GM21619 (cell line): ENCODE measurements at regions not wholly inside any gene's neighbourhood (a gene's known extent, or its start where the extent isn't known, plus 50 kb on each side); places are given as distances from the start of the nearest gene placed in this dataset.

Experiments used
- ATAC-seq: cut with Tn5 transposase; IDR thresholded peaks from one replicate; pipeline ENCODE4 v1.9.1; 2021; ENCODE audit not compliant: unreplicated experiment

DNA sequence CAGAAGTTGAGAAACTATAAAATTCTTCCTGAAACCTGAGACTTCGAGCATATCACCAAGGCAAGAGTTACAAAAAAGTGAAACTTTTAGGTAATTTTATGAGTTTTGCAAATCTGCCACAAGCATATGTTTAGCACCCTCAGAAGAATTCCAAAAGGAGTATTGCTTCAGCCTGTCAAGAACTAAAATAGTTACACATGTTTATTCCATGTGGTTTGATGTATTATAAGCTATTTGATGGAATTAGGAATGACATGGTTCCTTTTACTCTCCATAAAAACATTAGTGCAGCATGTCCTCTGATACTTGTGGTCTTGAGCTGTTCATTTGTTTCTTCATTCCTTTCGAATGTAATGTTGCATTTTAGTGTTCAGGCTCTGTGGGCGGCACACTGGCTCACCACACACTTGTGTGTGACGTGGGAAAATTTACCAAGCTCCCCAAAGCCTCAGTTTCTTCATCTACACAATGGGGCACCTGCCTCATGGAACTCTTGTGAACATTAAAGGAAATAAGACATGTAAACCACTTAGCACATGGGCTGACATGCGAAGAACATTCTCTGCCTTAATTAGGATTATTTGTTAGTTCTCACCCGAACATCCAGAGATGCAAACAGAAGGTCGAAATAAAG is 204.2 kb upstream of the FOXF1 start:
- no peak for ATAC-seq

DNA sequence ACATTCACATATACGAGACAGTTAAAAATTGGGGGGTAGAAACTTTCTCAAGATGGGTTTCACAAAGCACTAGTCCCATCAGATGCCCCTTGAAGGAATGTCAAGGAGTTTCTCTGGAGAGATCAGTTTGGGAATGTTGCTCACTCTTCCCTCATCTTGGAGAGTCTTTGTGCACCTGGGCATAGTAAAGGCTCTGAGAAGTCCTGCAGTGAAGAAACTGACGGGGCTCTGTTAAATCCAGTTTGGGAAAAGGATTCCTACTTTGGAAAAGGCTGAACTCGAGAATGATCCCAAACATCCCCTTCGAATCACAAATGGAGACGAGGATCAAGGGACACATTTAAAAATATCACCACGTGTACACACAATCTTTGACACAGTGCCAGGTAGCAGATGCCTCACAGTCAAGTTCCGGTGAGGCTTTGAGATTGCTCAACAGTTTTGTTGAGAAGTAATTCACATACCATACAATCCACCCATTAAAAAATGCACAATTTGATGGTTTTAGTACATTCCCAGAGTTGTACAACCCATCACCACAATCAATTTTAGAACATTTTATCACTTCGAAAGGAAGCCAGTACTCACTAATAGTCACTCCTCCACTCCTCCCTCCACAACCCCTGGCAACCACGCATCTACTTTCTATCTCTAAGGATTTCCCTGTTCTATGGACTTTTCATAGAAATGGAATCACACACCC is 203.4 kb upstream of the FOXF1 start:
- no peak for ATAC-seq

DNA sequence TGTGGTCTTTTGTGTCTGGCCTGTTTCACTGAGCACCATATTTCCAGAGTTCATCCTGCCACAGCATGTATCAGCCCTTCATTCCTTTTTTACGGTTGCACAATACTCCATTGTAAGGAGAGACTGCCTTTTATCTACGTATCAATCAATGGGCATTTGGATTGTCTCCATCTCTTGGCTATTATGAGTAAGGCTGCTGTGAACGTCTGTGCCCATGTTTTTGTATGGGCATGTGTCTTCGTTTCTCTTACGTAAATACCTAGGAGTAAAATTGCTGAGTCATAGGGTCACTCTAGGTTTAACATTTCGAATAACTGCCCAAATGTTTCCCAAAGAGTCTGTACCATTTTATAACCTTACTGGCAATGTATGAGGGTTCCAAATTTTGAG is 202.8 kb upstream of the FOXF1 start:
- ATAC-seq = no peak

DNA sequence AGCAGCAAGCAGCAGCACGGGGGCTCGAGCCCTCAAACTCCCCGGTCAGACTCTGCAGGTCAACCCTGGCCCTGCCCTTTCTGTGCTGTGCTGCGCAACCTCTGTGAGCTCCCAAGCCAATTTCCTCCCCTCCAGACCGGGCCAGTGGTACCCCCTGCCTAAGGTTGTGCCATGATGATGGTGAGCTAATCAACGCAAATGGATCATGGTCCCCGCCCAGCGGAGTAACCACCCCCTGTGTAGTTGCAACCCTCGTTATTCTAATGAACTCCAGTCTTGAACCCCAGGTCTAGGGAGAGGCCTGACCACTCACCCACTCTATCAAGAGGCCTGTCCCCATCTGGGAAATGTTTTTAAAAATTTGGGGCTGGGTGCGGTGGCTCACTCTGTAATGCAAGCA is 201.8 kb upstream of the FOXF1 start:
- no peak for ATAC-seq

DNA sequence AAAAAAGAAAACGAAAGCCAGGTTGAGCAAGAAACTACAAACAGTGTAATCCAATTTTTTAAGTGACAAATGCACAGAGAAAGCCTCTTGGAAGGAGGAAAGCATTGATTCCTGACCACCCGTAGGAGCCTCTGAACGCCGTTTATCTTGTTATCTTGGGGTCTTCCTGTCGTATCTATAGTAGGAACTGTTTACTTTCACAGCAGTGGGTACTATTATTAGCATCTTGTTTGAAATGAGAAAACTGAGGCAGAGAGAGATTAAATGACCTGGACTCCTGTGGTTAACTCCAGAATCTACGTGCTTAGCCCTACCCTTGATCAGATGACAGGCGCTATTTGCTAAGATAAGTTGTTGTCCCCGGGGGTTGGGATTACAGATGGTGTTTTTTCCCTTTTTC is 196.7 kb upstream of the FOXF1 start:
- no peak for ATAC-seq

DNA sequence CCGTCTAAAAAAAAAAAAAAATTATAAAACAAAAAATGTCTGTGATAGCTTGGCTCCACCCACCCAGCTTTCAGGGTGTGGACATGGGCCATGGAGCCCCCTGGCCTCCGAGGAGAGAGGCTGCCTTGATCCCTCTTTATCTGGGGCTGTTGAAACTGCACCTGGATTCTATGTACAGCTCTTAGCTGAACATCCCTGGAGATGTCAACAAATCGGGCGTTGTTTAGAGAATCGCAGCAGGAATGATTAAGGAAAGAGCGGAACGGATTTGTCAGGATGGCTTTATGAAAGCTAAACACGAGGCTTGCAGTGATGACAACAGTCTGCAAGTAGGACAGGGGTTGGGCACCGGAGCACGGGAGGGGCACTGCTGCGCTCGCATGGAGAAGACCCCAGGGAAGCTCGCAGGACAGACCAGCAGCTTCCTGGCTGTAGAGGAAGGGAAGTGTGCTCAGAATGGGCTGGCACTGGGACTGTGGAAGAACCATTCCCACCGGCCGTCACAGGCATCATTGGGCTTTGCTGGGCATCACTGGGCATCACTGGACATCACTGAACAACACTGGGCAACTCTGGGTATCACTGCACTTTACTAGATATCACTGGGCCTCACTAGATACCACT is 195.8 kb upstream of the FOXF1 start:
- ATAC-seq = no peak

DNA sequence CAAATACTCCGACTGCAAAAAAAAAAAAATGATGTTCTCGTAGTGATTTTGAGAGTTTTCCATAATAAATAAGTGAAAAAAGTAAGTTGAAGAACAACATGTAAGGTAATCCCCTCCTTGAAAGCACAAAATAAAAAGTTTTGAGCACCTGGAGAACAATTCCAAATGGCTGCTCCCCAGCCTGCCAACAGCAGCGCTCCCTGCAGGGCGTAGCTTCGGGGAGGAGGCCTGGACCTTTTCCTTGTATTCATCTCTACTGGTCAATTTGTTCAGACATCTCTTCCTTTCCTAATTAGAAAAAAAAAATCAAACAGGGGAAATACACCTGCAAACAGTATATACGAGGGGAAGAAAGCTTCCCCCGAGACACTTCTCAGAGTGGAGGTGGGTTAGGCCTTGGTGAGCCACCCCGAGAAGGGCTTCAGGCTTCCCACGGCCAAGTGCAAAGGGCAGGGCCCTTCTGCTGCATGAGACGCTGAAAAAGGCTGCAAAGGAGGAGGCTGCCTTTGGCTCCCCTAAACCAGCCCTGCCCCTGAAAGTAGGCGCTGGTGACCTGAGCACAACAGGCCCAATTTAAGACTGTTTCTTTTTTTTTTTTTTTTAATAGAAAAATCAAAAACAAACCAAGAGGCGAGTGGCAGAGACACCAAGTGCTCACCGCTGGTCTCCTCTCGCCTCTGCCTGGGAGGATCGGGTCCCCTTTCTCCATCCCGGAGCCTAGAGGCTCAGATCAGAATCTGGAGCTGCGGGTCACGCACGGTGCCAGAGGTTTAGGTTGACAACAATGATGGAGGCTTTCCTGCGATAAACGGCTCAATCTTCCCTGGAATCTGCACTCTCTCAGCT is 193.1 kb upstream of the FOXF1 start:
- ATAC-seq = no peak

DNA sequence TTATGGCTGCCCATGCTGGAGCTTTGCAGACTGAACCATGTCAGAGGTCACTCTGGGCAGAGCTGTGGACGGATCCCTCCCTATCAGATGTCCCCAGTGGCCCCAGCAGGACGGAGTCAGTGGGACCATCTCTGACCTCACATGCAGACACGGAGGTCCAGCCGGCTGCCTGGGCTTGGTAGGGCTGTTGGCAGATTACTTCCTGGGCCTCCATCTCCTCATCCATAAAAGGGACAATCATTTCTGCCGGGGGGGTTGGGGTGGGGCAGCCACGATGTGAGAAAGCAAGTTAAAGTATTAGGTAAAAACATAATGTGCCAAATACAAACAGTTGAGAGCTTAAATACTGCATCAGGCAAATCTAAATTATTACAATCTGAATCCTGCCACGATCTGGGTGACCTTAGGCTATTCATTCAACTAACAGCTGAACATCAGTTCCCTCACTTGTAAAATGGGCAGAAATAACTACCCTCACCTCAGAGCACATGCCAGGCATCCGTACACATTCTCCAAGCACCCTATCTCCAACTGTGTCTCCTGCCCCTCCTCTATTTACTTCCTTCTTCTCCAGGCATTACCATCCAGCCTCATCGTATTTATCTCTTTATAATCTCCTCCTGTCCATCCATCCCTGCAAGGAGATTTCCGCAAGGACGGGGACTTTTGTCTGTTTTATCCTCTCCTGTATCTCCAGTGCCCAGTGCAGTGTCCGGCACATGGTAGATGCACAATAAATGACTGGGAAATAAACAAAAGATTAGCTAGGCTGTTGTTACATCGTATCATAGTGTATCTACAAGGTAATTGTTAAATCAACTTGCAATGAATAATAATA is 192.3 kb upstream of the FOXF1 start:
- ATAC-seq = no peak

DNA sequence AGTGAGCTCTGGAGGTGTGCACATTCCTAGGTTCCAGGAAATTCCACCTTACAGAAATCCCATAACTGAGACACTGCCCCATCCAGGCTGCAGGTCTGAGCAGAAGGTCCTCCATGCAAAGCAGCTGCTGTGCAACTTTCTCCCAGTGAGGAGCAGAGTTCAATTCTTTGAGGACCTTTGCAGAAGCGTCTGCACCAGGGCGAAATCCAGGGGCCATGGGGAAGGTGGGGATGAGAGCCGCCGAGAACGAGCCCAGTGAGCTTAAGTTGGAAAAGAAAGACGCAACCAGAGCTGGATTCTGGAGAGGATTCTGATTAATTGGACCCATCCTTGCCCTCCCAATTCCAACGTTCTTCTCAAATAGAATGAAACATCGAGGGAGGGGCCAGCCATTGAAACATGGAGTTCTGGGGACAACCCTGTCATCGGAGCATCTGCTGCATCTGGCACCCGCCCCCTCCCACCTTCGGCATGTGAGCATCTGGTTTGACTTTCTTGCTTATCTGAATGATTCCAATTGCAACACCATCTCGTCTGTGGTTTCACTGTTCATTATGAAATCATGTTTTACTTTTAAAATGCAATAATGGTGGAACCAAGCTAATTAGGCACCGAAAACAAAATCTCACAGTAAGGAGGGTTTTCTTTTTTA is 190.6 kb upstream of the FOXF1 start:
- ATAC-seq = no peak

DNA sequence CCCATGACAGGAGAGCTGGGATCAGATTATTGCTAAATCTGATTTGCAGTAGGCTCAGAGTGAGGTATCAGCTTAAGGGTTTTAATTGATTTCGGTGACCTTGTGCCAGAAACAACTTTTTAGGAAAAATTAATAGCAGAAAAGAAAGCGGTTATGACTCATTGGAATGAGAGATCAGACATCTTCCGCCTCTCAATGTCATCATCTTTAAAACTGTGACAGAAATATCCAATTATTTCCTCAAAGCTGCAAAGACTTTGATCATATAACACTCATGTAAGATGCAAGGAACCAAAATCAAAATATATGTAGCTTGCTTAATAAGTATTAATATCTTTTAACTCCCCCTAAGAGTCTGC is 190.1 kb upstream of the FOXF1 start:
- ATAC-seq = no peak

DNA sequence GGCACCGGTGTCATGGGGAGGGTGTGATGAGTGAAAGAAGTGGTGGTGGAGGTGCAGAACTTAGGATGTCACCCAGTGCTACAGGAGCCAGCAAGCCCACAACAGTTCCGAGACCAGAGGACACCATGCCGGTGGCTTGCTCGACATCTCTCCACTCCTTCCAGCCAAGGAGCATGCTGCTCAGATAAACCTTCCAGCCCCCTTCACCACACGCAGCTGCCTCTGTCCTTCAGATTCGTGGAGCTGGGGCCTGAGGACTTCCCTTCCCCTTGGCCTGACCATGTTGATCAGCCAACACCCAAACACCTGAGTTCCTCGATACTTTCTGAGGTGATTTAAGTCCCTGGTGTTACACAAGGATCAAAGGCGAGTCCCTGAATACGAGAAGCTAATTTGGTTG is 188.8 kb upstream of the FOXF1 start:
- ATAC-seq = no peak

DNA sequence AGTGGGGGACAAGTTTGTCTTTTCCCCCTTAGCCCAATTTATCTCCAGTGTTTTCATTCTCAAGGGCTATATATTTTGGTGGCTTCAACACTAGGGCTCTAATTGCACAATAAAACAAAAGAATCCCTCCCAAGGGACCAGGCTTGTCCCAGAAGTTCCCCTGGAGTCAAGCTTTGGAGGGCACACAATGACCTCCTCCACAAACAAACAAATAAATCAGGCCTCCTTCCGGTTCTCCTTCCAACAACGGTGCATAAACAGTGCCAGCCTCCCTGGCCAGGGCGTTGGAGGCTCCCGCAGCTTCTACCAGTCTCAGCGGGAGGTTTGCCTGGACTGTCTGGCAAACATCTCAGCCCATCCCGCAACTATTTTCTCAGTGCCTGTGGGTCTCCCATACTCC is 188.0 kb upstream of the FOXF1 start:
- ATAC-seq = no peak

DNA sequence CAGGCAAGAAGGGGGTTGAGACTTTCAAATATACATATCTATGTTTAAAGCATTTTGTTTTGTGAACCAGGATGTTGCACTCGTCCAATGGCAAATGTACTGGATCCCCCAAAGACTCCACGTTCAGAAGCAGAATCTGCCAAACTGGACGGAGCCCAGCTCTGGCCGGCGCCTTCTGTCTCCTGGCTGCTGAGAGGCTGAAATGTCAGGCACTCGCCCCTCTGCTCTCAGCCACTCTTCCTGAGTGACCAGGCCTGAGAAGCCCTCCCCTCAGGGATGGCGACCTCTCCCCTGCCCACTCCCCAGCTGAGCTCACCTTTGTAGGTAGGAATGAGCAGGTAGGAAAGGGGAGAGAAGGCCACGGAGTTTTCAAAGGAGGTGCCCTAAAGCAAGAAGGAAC is 187.5 kb upstream of the FOXF1 start:
- no peak for ATAC-seq

DNA sequence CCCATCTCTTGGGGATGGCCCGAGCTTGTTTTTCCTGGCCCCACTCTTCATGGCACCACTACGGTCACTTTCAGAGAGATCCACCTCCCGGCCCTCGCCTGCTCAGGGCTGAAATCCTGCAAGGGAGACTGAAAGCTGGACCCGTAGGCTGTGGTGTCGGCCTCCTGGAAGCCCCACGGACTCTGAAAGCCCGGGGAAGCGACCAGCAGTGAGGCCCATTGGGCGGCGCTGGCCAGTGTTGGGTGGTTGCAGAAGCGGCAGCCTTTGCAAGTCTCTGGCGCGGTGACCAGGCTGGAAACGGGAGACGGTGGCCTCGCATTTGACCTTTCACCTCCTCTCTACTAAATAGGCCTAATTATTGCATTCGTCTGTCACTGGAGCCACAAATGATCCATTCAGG is 186.0 kb upstream of the FOXF1 start:
- ATAC-seq = no peak

DNA sequence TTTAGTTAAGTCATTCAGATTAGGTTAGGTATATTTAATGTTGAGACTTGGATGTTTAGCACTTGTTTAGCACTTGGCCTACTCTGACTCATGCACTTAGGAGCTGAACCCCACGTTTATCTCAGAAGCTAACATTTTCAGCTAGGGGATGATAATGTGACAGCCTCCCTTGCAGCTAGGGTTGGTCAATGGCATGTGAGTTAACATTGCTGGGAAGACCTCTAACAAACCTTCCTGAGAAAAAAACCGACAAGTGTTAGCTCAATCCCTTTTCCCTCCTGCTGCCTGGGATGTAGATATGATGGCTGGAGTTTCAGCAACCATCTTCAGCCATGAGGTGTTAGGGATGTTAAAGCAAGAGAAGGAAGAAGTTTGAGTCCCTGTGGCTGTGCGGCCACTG is 185.0 kb upstream of the FOXF1 start:
- ATAC-seq = no peak

DNA sequence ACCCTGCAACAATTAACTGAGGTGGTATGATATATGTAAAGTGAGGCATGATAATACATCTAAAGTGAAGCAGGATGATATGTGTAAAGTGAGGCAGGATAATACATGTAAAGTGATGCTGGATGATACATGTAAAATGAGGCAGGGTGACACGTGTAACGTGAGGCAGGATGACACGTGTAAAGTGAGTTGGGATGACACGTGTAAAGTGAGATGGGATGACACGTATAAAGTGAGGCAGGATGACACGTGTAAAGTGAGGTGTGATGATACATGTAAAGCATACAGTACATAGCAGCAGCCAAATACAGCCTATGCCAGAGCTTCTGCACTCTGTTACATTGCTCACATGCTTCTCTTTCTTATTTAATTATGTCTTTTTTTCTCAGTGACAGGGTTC is 184.4 kb upstream of the FOXF1 start:
- no peak for ATAC-seq

DNA sequence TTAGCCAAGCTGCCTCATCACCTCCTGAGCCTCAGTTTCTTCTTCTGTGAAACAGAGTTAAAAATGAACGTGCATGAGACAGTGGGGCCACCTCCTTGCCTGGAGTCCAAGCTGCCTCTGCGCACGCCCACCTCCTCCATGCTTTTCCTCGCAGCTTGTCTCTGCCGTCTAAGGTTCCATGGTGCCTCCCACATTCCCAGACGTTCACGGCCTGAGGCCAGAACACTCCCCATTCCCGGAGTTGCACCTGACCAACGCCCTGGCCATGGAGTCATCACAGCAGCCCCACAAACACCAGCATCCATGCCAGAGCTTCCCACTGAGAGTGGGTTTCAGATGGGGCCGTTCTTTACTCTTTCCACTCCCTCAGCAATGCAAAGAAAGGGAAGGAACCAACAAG is 183.0 kb upstream of the FOXF1 start:
- ATAC-seq = no peak

DNA sequence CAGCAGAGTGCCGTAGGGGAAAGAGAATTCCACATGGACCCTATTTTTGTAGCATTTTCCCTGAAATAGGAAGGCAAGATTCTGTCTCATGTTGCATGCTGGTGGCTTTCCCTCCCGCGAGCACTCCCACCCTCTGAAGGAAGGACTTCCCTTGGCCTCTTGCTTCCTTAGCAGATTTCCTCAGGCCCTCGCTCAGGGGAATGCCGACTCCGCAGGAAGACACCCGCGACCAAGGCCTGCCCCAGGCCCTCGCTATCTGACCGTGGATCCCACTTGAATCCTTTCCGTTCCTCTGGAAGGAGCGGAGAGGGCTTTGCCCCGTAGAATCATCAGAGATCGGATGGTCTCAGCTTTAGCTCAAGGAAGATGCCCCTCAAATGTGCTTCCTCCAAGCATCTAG is 179.4 kb upstream of the FOXF1 start:
- no peak for ATAC-seq

DNA sequence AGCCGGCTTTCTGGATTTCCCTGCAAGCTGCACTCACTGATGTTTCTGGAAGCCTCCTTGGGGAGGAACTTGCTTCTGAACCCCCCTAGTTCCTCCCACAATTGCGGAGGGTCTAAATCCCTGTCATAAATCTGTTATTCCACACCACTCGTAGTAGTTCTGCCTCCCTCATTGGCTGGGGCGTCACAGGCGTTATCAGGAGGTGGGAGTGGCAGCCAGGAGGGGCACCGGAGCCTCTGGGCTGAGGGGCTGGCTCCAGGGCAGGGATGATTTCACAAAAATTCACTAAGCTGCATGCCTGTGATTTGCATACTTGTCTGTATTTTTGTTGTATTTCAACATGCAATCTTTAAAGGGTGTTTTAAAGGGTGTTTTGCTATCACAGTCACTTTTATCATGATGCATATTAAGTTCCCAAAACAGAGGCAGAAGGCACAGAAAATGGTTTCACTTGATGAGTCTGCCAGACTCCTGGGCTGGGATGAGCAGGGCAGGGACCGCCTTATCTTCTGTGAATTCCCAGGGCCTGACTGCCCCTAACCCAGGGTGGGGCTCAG is 176.2 kb upstream of the FOXF1 start:
- ATAC-seq = no peak
